Omental fat pad (tissue), 3 donors: ENCODE measurements at regions not wholly inside any gene's neighbourhood (a gene's known extent, or its start where the extent isn't known, plus 50 kb on each side); places are given as distances from the start of the nearest gene placed in this dataset.
"Not testable (repeated sequence)": the region's sequence is repeated elsewhere in the genome, so short reads cannot be mapped to it uniquely, and the experiment has no call there.

ENCODE experiments used
- ATAC-seq: fragments of 150-250 bp; one replicate; pipeline ENCODE4 v1.9.1; 2016; ENCODE audit warnings: mild to moderate bottlenecking, moderate library complexity; ENCODE audit not compliant: low FRiP score
- DNase-seq: peaks from one replicate; pipeline ENCODE4 v3.0.0-alpha.2; 2019; ENCODE audit warnings: low spot score
- TF ChIP-seq, protein P1 (sequence below), 3 donors: fragments of 450-650 bp; IDR thresholded peaks; one replicate each; pipeline ENCODE4 v1.5.1; 2016 to 2017; ENCODE audit warnings: antibody characterized with exemption in 3 of 3, mild to moderate bottlenecking in 3 of 3, moderate library complexity in 2 of 3

- peak; percentile 44 for ATAC-seq
- TF ChIP-seq, protein P1, sequence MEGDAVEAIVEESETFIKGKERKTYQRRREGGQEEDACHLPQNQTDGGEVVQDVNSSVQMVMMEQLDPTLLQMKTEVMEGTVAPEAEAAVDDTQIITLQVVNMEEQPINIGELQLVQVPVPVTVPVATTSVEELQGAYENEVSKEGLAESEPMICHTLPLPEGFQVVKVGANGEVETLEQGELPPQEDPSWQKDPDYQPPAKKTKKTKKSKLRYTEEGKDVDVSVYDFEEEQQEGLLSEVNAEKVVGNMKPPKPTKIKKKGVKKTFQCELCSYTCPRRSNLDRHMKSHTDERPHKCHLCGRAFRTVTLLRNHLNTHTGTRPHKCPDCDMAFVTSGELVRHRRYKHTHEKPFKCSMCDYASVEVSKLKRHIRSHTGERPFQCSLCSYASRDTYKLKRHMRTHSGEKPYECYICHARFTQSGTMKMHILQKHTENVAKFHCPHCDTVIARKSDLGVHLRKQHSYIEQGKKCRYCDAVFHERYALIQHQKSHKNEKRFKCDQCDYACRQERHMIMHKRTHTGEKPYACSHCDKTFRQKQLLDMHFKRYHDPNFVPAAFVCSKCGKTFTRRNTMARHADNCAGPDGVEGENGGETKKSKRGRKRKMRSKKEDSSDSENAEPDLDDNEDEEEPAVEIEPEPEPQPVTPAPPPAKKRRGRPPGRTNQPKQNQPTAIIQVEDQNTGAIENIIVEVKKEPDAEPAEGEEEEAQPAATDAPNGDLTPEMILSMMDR (IDR thresholded peaks at IDR 0.05): no peak
Observed at GRCh38 chr11:39365809-39366436, 2093.5 kb downstream of the LRRC4C start.

DNA sequence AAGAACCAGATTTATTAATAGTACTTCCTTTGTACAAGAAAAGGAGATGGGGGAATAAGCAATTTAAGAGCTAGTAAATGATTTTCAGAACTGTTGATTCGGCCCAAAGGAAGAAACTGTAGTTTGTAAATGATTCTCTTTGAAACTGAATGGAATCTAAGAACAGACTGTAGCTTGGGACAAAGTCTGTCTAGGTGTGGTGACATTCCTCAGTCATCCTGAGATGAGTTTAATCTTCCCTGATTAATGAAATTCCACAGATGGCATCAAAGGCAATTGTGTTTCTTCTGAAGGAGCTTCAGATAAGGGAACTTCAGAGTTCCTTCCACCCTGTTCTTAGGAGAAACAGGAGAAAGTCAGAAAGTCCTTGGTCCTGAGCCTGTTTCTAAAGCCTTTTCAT is 2095.9 kb downstream of the LRRC4C start:
- TF ChIP-seq, protein P1 (IDR thresholded peaks at IDR 0.05): no peak
- DNase-seq (no peak), ATAC-seq (no peak)

More at GRCh38 chr11:39365809-39366436, 2093.5 kb downstream of the LRRC4C start:
- no peak for DNase-seq

GRCh38 chr11:39361557-39361956 is 2097.9 kb downstream of the LRRC4C start:
- ATAC-seq: no peak
- DNase-seq: no peak
- TF ChIP-seq, protein P1 (IDR thresholded peaks at IDR 0.05): no peak

DNA sequence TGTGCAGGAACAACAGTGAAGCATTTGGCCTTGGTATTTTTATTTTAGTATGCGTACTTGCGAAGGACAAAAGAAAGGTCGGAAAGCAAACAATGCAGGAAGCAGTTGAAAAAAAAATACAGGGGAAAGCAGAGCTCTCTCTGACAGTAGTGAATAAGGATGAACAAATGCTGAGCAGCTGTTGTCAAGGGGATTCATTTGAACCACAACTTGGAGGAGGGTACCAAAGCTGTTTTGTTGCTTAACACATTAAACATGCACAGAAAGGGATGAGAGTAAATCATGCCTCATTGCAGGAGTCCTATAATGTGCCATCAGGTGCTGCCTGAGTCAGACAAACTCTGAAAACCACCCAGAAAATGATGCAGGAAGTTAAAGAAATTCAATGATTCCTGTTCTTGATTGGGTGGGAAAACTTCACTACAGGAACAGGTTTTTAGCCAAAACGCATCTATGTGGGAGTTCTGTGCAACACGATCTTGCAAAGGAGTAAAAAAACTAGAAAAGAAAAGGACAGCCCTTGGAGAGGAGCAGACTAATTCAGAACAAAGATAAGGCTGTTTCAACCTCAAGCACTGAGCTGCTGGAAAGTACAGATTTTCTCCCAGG is 2113.5 kb downstream of the LRRC4C start:
- no peak for ATAC-seq
- TF ChIP-seq, protein P1 (IDR thresholded peaks at IDR 0.05): no peak
- DNase-seq: no peak

DNA sequence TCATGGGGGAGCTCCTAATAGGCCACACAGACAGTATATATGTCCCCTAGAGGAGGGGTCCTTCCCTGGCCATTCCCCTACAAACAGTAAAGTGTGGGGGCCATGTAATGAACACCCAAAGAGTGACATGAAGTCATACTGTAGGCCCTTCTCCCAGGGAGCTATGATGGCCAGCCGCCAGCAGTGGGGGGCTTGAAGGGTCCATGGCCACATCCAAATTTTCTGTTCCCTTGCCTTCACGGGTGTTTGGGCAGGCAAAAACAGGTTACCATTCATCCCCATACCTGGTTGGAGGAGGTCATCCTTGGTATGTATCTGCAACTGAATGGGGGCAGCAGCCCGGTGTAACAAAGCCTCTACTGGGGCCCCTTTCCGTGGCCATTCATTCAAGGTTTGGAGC is 2118.0 kb downstream of the LRRC4C start:
- TF ChIP-seq, protein P1 (IDR thresholded peaks at IDR 0.05): no peak
- ATAC-seq (no peak), DNase-seq (no peak)

DNA sequence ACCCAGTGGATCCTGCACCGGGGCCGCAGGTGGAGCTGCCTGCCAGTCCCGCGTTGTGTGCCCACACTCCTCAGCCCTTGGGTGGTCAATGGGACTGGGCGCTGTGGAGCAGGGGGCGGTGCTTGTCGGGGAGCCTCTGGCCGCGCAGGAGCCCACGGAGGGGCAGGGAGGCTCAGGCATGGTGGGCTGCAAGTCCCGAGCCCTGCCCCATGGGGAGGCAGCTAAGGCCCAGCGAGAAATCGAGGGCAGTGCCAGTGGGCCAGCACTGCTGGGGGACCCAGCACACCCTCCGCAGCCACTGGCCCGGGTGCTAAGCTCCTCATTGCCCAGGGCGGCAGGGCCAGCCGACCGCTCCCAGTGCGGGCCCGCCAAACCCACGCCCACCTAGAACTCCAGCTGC is 2126.4 kb downstream of the LRRC4C start:
- ATAC-seq, DNase-seq: not testable (repeated sequence)

DNA sequence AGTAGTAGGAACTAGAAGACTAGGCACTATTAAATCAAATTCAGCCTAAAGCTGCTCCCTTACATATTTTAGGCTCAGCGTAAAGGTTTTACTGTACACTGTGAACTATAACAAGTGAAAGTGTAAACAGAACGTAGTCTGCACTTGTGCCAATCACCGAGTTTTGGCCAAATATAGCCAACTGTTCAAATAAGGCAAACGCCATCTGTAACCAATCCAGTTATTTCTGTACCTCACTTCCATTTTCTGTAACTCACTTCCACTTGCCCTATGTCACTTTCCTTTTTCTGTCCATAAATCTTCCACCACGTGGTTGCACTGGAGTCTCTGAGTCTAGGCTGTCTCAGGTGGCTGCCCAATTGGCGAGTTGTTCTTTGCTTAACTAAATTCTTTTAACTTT is 2132.2 kb downstream of the LRRC4C start:
- TF ChIP-seq, protein P1 (IDR thresholded peaks at IDR 0.05): no peak
- ATAC-seq: no peak
- no peak for DNase-seq

- DNase-seq, ATAC-seq: not testable (repeated sequence)
Observed at GRCh38 chr11:39311888-39312287, 2147.6 kb downstream of the LRRC4C start.
